ENCODE measurements at regions not wholly inside any gene's neighbourhood (a gene's known extent, or its start where the extent isn't known, plus 50 kb on each side); places are given as distances from the start of the nearest gene placed in this dataset.

- no peak for TF ChIP-seq SUZ12 (IDR thresholded peaks at IDR 0.05)
- no peak for TF ChIP-seq FOXA1 (IDR thresholded peaks at IDR 0.05)
- TF ChIP-seq FOXK2 (IDR thresholded peaks at IDR 0.05), result no peak
- TF ChIP-seq SP1 (IDR thresholded peaks at IDR 0.05), result no peak
- no peak for TF ChIP-seq BHLHE40 (IDR thresholded peaks at IDR 0.05; ENCODE audit: borderline replicate concordance)
- TF ChIP-seq FOXM1 (IDR thresholded peaks at IDR 0.05; ENCODE audit: borderline replicate concordance), result no peak
- no peak for TF ChIP-seq ELF4 (IDR thresholded peaks at IDR 0.05)
- TF ChIP-seq TARDBP (IDR thresholded peaks at IDR 0.05), result no peak
- TF ChIP-seq CTBP1 (IDR thresholded peaks at IDR 0.05; ENCODE audit: borderline replicate concordance), result no peak
- TF ChIP-seq ARNT (IDR thresholded peaks at IDR 0.05), result no peak
- TF ChIP-seq LEF1 (IDR thresholded peaks at IDR 0.05; ENCODE audit: borderline replicate concordance), result no peak
Measured at GRCh38 chr5:110203661-110204060, 513.9 kb downstream of the MAN2A1 start.

All from HEK293T (cell line).